ENCODE measurements at regions not wholly inside any gene's neighbourhood (a gene's known extent, or its start where the extent isn't known, plus 50 kb on each side); places are given as distances from the start of the nearest gene placed in this dataset.

DNA sequence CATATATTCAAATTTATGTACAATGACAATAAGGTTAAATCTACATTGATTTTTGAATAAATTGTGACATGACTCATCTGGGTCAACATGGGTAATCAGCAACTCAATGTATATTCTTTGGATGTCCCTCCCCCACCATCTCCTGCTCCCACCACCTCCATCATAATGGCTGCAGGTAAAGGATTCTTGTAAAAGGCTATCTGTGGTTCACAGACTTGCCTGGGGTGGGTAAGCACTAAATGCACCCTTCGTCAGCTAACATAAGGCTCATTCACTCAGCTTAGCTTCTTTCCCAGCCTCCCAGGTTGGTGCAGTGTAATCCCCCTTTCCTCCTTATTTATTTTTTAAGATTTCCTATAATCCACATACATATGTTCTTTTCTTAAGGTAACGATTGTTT, 355.7 kb upstream of the DPYD start (continued):
- TF ChIP-seq REST (IDR thresholded peaks at IDR 0.05) (no peak), FOSL2 (IDR thresholded peaks at IDR 0.05) (no peak), FOSL2 (CRISPR knock-in tag; IDR thresholded peaks at IDR 0.05) (no peak)

GRCh38 chr1:98268316-98268715, 347.5 kb upstream of the DPYD start:
- WGBS (ENCODE audit: missing lambda C conversion rate), result 76% methylated on average over 3 of the region's 3 CpGs
- no peak overlapping the region for H3K4me3 ChIP-seq
- TF ChIP-seq EHMT2 (IDR thresholded peaks at IDR 0.05; ENCODE audit: low read depth), result no peak
- TF ChIP-seq MAFK (IDR thresholded peaks at IDR 0.05; ENCODE audit: partially characterized antibody), result no peak
- no peak for TF ChIP-seq EP300 (IDR thresholded peaks at IDR 0.05)
- TF ChIP-seq BHLHE40 (IDR thresholded peaks at IDR 0.05; ENCODE audit: low read depth, low read length), result no peak
- no peak for TF ChIP-seq KDM5A (IDR thresholded peaks at IDR 0.05)
- TF ChIP-seq NFE2L2 (conservative IDR thresholded peaks at IDR 0.05; ENCODE audit: low read length), result no peak
- no peak for TF ChIP-seq BCL3 (IDR thresholded peaks at IDR 0.05)
- TF ChIP-seq ZC3H11A (IDR thresholded peaks at IDR 0.05), result no peak
- no peak for TF ChIP-seq FOSL2 (IDR thresholded peaks at IDR 0.05)
- TF ChIP-seq FOSL2 (CRISPR knock-in tag; IDR thresholded peaks at IDR 0.05), result no peak
- no peak for TF ChIP-seq JUN (IDR thresholded peaks at IDR 0.05)
- no peak for TF ChIP-seq RAD21 (conservative IDR thresholded peaks at IDR 0.05 in 1 of 2, IDR thresholded peaks at IDR 0.05 in 1 of 2)
- TF ChIP-seq ZFP36 (IDR thresholded peaks at IDR 0.05; ENCODE audit: borderline replicate concordance, partially characterized antibody), result no peak
- TF ChIP-seq ESRRA (IDR thresholded peaks at IDR 0.05; ENCODE audit: borderline replicate concordance, low read length), result no peak
- no peak for TF ChIP-seq PHF8 (IDR thresholded peaks at IDR 0.05; ENCODE audit: borderline replicate concordance, low read depth)
- TF ChIP-seq, protein P1, sequence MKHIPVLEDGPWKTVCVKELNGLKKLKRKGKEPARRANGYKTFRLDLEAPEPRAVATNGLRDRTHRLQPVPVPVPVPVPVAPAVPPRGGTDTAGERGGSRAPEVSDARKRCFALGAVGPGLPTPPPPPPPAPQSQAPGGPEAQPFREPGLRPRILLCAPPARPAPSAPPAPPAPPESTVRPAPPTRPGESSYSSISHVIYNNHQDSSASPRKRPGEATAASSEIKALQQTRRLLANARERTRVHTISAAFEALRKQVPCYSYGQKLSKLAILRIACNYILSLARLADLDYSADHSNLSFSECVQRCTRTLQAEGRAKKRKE (CRISPR knock-in tag; IDR thresholded peaks at IDR 0.05; ENCODE audit: low read depth), result no peak
- no peak for TF ChIP-seq CBX2 (IDR thresholded peaks at IDR 0.05; ENCODE audit: borderline replicate concordance, low read depth)
- TF ChIP-seq NR3C1 (IDR thresholded peaks at IDR 0.05), result no peak
- TF ChIP-seq USF2 (IDR thresholded peaks at IDR 0.05), result no peak
- no peak for TF ChIP-seq MYC (IDR thresholded peaks at IDR 0.05; ENCODE audit: borderline replicate concordance, low read length)
- peaks cover 27% of the 10 kb centered on the region for H3K4me1 ChIP-seq
- no peak for ATAC-seq
- H3K4me2 ChIP-seq, result no peak overlapping the region
- CTCF ChIA-PET, result no interaction called here
- no peaks in the 10 kb centered on the region for H3K9me3 ChIP-seq
- DNase-seq (ENCODE audit: low read depth in 1 of 2, low spot score in 1 of 2), result no peak
- FAIRE-seq, result no peak
- POLR2A ChIA-PET, result no interaction called here
- H3K27ac ChIP-seq, result no peak overlapping the region
